HG02981 (cell line): ENCODE measurements at regions not wholly inside any gene's neighbourhood (a gene's known extent, or its start where the extent isn't known, plus 50 kb on each side); places are given as distances from the start of the nearest gene placed in this dataset.

ENCODE experiments used
- ATAC-seq: cut with Tn5 transposase; IDR thresholded peaks from one replicate; pipeline ENCODE4 v1.9.1; 2021; ENCODE audit warnings: mild to moderate bottlenecking, moderate library complexity; ENCODE audit not compliant: unreplicated experiment

DNA sequence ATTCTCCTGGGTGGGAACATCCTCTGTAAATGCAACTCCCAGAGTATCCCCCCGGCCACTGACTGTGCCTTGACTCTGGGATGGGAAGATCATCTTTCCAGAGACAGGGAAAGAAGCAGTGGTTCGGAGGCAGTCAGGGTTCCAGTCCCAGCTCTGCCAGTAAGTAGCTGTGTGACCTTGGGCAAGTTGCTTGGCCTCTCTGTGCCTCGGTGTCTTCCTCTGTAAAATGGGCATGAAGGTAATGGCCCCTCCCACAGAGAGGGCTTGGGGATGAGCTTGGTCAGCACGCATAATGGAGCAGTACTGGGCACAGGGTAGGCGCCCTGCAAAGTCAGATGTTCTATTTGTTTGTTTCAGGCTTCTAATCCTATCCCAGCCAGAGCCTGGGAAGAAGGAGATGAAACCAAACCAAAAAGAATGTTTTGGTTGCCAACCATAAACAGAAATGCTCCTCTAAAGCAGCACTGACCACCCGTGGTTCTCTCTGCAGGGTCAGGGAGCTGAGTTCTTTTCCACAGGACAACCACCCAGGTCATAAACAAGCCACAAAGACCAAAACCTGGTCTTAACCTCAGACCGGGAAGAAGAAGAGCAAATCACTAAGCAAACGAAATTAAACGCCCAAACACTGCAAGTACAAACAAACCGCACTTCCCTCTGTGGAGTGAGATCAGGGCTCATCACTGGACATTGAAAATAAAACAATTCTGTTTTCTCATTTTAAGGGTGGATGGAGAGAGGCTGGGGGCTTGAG, 381.0 kb upstream of the SULF2 start:
- no peak for ATAC-seq

DNA sequence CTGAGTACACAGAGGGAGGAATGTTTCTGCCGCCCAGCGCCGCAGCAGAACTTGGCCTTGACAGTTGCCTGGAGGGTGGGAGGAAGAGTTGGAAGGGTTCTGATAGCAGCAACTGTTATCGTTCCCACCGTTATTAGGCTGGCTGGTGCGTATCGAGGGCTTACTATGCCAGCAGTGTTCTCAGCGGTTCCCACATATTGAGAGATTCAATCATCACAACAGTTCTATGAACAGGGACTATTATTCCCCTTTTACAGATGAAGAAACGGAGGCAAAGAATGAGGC, 380.1 kb upstream of the SULF2 start:
- ATAC-seq, result no peak

DNA sequence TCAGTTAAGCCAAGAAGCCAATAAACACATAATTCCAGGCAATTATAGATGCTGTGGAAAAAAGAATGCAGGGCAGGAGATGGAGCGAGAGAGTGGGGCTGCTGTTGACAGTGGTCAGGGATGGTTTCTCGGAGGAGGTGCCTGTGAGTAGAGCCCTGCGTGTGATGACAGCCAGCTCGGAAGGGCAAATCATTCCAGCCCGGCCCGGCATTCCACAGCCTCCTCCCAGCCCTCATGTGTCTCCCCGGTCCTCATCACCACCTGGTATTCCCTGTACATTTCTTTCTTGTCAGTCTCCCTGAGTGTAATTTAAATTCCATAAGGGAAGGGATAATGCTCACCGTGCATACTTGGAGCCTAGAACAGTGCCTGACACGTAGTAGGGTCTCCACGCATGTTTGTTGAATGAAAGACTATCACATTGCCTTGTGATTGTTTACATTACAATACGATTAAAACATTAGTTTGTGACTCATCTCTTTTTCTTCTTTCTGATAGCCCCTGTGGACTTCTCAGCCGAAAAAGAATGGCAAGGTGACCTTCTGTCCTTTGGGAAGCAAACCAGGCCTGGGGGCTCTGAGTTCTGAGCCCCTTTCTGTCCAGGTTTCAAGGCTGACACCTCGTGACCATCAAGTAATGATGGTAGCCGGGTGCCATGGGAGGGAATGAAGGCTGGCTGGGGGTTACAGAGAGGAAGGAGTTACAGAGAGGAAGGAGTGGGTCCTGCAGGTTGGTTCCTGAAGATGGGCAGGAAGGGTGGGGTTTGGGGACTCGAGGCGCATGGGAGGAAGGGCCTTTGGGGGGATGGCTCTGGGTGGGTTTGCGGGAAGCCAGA, 379.5 kb upstream of the SULF2 start:
- ATAC-seq, result no peak

DNA sequence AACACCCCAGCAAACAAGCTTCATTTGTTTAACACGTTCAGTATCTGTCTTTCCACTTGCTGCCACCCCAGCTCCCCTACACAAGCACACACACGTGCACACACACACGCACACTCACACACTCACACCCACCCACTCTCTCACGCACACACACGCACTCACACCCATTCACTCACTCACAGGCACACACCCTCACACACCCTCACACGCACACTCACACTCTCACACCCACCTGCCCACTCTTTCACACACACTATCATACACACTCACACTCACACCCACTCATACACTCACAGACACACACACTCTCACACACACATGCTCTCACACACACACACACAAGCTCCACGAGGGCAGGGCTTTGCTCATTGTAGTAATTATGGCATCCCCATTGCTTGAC, 378.8 kb upstream of the SULF2 start:
- ATAC-seq, result no peak

DNA sequence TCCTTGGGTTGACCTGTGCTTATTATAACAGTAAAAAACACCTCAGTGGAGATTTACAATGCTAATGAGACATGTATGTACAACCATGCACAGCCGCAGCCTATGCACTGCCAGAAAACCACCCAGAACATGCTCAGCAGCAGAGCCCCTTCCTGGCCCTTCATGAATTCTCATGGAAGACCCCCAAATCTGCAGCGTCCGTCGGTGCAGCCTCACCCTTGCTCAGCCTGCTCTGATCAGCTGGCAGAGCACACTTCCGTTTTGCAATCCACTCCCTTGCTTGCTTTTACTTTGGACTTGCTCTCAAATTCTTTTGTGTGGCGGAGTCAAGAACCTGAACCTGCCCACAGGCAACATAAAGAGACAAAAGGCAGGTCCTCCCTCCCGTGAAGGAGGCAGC, 378.2 kb upstream of the SULF2 start:
- ATAC-seq, result no peak

DNA sequence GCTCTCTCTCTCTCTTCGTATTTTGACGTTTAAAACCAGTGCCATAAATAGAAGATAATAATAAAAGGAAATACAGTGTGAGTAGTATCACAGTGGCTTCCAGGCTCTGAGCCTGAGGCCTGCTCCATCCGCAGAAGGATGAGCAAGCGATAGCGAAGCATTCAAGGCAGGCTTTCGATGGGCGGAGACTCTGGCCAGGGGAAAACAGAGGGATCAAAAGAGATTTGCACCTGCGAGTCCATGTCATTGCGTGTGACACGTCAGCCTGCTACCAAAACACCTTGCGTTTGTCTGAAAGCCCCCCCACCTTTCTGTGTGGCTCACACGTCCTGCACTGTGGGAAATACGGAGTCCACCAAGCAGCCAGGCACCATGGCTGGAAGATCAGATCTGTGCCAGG, 377.3 kb upstream of the SULF2 start:
- no peak for ATAC-seq

DNA sequence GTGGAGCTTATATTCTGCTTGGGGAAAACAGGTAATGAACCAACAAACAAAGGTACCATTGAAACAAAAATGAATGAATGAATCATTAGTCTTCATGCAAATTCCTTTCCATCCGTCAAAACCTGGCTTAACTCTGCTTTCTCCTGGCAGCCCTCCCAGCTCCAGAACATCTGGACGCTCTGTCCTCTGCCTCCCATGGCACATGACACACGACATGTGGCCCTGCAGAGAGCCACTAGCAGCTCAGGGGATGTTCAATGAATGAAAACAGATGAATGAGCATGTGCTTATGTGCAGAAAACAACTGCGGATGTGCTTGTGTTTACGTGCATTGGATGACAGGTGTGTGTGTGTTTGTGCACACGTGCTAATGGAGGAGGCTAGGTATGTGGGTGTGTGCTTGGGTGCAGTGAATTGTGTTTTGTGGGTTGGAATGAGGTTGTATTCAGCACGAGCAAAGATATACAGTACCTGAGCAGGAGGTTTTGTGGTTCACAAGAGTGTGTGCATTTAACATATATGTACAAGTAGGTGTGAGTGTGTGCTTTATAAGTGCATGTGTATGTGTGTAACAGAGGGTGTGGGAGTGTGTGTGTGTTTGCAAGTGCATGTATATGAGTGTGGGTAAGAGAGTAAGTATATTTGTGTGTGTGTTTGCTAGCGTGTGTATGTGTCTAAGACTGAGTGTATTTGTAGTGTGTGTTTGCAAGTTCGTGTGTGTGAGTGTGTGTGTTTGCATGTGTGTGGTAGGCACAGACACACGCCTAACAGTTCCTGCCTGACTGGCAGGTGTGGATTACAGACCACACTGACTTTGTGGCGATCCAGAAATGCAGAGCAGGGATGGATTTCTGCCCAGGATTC, 374.1 kb upstream of the SULF2 start:
- no peak for ATAC-seq

DNA sequence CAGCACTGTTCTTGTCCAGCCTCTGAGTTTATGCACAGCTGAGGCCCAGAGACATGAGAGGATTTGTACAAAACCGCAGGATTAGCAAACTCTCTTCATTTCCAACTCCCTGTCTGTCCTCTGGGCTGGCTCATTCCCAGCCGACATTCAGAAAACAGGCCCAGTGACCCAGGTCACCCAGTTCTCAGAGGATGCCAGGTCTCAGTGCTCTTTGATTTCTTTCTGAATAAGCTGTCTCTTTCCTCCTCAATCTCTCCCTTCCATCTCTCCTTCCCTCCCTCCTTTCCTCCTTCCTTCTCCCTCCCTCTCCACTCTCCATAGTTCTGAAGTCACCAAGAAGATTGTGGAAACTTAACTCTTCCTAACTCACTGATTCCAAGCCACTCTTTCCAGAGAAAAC, 372.7 kb upstream of the SULF2 start:
- ATAC-seq, result no peak

DNA sequence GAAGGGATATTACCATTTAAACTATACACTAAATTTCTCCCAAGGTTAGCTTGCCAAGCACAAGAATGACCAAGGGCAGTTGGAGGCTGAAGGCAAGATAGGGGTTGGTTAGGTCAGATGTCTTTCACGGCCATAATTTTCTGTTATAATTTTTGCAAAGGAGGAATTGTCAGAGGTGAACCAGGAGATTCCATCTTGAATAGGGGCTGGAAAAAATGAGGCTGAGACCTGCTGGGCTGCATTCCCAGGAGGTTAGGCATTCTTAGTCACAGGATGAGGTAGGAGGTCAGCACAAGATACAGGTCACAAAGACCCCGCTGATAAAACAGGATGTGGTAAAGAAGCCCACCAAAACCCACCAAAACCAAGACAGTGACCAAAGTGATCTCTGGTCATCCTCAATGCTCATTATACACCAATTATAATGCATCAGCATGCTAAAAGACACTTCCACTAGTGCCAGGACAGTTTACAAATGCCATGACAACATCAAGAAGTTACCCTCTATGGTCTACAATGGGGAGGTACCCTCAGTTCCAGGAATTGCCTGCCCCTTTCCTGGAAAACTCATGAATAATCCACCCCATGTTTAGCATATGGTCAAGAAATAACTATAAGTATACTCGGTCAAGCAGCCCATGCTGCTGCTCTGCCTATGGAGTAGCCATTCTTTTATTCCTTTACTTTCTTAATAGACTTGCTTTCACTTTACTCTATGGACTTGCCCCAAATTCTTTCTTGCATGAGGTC, 371.8 kb upstream of the SULF2 start:
- no peak for ATAC-seq

DNA sequence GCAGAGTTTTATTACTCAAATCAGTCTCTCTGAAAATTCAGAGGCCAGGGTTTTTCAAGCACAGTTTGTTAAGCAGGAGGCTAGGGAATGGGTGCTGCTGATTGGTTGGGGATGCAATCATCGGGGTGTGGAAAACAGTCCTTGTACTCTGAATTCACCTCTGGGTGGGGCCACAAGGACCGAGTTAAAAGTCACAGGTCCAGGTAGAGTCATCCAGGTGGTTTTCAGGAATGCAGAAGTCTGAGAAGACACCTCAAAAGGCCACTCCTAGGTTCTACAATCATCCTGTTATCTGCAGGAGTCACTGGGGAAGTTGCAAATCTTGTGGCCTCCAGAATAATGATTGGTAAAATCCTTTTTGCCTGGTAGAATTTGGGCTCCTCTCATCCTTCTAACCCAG, 371.2 kb upstream of the SULF2 start:
- no peak for ATAC-seq

DNA sequence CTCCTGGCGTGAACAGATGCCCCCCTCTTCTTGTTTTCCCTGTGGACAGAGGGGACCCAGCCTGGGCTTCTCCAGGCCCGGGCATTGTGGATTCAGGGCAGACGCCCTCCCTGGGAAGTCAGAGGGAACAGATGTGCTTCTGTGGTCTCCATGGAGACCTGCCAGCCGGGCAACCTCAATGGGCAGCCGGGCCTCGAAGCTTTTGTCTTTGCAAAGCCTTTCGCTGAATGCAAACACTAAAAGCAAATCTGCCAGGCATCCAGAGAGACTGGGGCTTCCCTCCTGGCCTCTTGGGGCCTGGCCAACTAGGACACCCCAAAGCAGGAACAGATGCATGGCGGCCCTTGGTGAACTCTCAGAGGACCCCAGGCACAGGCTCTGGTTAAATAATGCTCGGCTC, 370.0 kb upstream of the SULF2 start:
- ATAC-seq, result no peak

DNA sequence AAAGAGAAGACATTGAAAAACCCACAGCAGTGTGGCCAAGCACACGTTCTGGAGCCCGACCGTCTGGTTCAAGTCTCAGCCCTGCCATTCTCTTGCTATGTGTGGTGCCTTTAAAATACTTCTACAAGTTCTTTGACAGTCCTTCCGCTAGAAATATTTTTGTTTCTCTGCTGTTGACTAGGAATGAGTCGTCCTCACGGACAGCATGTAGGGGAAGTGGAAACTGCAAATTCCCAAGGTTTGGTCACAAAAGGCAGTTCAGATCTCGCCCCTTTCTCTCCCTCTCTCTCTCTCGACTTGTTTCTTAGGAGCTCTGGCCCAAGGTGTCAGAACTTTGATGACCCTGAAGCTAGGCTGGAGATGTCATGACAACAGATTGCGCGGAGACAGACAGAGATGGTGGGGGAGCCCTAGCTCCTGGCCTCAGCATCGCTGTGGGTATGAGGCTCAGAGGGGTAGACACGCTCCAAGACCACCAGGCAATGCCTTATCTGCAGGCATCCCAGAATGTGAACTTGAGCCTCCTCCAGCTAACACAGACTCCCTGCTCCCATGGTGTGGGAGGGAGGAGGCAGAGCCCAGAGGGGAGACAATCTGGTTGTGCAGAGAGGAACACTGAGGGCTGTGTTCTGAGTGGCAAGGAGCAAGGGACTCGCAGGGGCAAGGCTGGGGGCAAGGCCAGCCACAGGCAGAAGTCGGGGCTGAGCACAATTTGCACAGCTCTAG, 368.9 kb upstream of the SULF2 start:
- ATAC-seq, result no peak

DNA sequence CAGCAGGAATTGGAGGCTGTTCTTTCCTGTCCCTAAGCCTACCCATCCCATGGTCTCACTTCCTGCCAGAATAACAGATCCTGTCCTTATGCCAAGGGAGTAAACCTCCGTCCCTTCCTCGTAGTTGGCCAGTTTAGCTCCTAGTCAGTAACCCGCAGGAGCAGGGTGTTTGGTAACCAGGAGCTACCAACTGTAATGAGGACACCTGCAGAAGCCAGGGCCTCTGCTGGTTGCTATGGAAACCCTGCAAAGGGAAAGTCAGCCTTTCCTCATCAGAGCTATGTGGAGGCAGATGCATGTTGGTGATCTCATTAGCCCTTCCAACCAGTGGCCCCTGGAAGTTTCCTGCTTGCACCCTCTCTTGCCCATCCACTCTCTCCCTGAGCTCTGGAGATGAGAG, 368.2 kb upstream of the SULF2 start:
- ATAC-seq, result no peak

DNA sequence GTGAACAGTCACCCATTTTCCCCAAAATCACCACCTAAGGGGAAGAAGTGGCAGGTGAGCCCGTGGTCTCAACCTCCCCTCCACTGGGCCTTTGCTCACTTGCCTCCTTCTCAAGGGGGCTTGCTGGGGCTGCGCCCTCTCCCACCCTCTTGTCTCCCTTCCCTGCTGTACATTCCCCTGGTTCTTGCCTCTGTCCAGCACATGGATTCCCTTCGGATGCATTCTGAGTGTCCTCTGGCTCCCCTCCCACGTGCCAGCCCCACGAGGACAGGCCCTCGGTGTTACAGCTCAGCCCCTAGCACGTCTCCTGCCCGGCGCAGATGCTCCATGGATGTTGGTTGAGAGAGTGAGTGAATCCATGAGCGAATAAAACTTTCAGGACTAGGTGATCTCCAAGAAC, 367.8 kb upstream of the SULF2 start:
- no peak for ATAC-seq

DNA sequence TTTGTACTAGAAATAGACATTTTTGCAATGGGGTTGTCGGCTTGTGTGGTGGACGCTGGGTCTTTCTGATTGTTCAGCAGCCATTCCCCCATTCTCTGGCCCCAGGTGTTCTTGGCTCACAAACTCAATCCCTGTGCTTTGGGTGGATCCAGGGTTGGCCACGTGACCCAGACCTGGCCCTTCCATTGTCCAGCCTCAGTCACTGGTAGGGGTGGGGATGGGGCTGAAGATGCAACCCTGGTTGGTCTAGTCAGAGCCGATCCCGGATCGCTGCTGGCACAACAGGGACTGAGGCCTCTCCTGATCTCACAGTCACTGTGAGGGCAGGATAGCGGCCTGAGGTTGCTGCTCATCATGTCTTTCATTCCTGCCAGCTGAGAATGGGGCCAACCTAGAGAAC, 365.3 kb upstream of the SULF2 start:
- no peak for ATAC-seq

DNA sequence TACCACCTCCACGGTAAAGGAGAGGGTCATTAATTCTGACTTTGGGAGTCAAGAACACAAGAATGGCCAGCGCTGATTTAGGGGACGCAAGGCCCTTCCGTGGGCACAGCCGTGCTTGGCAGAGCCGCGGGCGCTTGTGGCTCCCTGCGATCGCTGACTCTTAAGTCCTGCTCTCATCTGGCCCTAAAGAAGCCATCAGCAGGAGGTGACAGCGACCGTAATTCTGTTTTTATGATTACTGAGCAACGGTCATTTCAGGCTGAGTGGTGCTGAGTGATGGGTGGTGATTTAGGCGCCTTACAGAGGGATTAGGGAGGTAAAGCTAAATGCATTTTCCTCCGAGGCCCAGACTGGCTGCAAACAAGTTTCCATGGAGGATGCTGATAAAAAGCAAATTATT, 364.6 kb upstream of the SULF2 start:
- ATAC-seq, result no peak

DNA sequence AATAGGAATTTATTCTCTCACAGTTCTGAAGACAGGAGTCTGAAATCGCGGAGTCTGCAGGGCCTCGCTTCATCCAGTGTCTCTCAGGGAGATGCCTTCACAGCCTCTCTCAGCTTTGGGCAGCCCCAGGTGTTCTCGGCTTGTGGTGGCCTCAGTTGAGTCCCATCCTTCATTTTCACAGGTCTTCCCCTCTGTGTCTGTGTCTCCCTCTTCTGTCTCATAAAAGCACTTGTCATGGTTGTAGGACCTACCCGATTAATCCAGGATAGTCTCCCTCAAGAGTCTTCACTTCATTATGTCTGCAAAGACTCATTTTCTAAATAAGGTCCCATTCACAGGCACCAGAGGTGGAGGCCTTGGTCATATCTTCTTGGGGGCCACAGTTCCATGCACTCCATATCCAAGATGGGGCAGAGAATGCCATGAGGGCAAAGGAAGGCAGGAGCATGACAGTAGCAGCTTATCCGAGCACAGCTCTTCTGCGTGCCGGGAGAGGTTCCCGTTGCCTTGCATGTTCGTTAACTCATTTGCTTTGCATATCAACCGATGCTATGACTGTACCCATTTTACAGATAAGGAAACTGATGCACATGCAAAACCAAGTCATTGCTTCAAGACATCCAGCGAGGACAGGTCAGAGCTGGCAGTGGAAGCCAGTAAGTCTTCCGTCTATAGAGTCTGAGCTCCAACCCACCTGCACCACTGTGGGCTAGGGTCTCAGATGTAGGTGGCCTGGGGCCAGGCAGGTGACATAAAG, 363.8 kb upstream of the SULF2 start:
- no peak for ATAC-seq

DNA sequence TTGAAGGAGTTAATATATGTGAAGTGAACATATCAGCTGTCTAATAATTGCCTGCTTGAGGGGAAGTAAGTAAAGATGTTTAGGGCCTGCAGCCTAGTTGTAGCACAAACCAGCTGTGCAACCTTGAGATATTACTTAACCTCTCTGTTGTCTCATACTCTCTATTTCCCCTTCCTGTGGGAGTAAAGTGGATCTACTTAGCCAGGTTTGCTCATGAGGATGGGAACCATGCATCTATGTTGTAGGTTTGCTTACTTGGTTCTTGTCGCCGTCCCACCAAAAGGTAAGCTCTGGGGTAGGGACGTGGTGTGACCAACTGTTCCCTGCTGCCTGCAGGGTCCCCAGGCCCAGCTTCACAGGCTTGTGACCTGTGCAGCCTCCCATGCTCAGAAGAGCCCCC, 362.7 kb upstream of the SULF2 start:
- ATAC-seq, result no peak

DNA sequence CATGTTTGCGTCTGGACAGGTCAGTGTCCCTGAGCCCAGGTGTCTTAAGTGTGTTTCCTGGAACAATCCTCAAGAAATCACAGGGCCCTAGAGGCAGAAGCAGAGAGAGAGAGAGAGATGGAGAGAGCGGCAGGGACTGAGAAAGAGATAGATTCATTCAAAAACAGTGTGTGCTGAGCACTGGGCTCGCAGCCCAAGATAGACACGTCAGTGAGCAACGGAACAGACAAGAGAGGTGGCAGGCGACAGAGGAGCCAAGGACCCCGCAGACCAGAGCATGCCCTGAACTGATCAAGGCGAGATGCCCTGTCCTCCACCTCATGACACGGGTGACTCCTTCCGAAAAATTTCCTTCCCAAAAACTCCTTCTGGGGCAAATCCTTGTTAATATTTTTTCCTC, 362.0 kb upstream of the SULF2 start:
- ATAC-seq, result no peak

DNA sequence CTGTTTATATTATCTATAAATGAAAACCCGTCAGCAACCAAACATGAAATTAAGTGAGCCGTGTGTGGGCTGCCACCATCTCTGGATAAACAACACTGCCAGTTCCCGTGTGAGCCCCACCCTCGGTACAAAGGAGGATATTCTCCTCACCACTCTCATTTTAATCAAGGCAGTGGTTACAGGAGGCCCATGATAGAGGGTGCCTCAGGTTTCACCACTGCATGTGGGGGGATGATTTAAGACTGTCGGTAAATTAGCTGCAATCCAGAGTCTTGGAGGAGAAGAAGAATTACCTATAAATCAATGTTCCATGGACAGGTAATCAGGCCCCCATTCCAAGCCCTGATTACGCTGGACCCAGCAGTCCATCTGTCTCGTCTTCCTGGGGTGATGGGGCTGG, 361.6 kb upstream of the SULF2 start:
- no peak for ATAC-seq
